NCI-H2029 treated with DMSO at 0.1 percent for 48 hours (cell line): ENCODE measurements at regions not wholly inside any gene's neighbourhood (a gene's known extent, or its start where the extent isn't known, plus 50 kb on each side); places are given as distances from the start of the nearest gene placed in this dataset.

ENCODE experiments used
- DNase-seq: peaks from one replicate; lab custom pipeline; 2025; lab: John Stamatoyannopoulos, UW

GRCh38 chr2:239586651-239587310 is 186.0 kb upstream of the HDAC4 start:
- DNase-seq: no peak

GRCh38 chr2:239585422-239585821 is 184.6 kb upstream of the HDAC4 start:
- DNase-seq: no peak

- no peak for DNase-seq
Measured at GRCh38 chr2:239584986-239585385, 184.2 kb upstream of the HDAC4 start.

- no peak for DNase-seq
Measured at GRCh38 chr2:239583879-239584859, 183.3 kb upstream of the HDAC4 start.

GRCh38 chr2:239583171-239583878 is 182.5 kb upstream of the HDAC4 start:
- no peak for DNase-seq

GRCh38 chr2:239582476-239582875 is 181.7 kb upstream of the HDAC4 start:
- no peak for DNase-seq

- no peak for DNase-seq
Measured at GRCh38 chr2:239581352-239581901, 180.6 kb upstream of the HDAC4 start.

GRCh38 chr2:239580199-239580527 is 179.3 kb upstream of the HDAC4 start:
- no peak for DNase-seq

GRCh38 chr2:239579524-239580198 is 178.8 kb upstream of the HDAC4 start:
- DNase-seq: no peak

- DNase-seq: no peak
Measured at GRCh38 chr2:239579081-239579480, 178.3 kb upstream of the HDAC4 start.

- no peak for DNase-seq
Measured at GRCh38 chr2:239578381-239578780, 177.6 kb upstream of the HDAC4 start.

GRCh38 chr2:239577935-239578334 is 177.1 kb upstream of the HDAC4 start:
- DNase-seq: no peak

GRCh38 chr2:239576784-239577685 is 176.2 kb upstream of the HDAC4 start:
- no peak for DNase-seq

- no peak for DNase-seq
Measured at GRCh38 chr2:239575931-239576445, 175.2 kb upstream of the HDAC4 start.

GRCh38 chr2:239574434-239575156 is 173.8 kb upstream of the HDAC4 start:
- DNase-seq: no peak

GRCh38 chr2:239574054-239574433 is 173.2 kb upstream of the HDAC4 start:
- DNase-seq: no peak

GRCh38 chr2:239570971-239571520 is 170.2 kb upstream of the HDAC4 start:
- no peak for DNase-seq

GRCh38 chr2:239570216-239570925 is 169.6 kb upstream of the HDAC4 start:
- no peak for DNase-seq
